Sigmoid colon (tissue), 4 donors: ENCODE measurements at regions not wholly inside any gene's neighbourhood (a gene's known extent, or its start where the extent isn't known, plus 50 kb on each side); places are given as distances from the start of the nearest gene placed in this dataset.

Source experiments
- CTCF ChIP-seq, 4 experiments: fragments of 450-650 bp in 3 of 4; fragments of 200-600 bp in 1 of 4; IDR thresholded peaks; one replicate each; pipeline ENCODE4 v1.5.1; 2016 to 2019; ENCODE audit warnings: antibody characterized with exemption in 4 of 4, mild to moderate bottlenecking in 3 of 4, moderate library complexity in 2 of 4
- EP300 ChIP-seq, 4 donors: sonication (generic); formaldehyde crosslinking; IDR thresholded peaks; one replicate each; pipeline ENCODE4 v1.6.1; 2017; ENCODE audit warnings: antibody characterized with exemption in 4 of 4

- TF ChIP-seq EP300 (IDR thresholded peaks at IDR 0.05): no peak
- TF ChIP-seq CTCF (IDR thresholded peaks at IDR 0.05): no peak
These were observed 211.5 kb downstream of the POM121L12 start for GRCh38 chr7:53246957-53247356.
